GM12865 (cell line): ENCODE measurements at regions not wholly inside any gene's neighbourhood (a gene's known extent, or its start where the extent isn't known, plus 50 kb on each side); places are given as distances from the start of the nearest gene placed in this dataset.

Experiments
- DNase-seq: peaks from one replicate; pipeline ENCODE4 v3.0.0; 2010; ENCODE audit warnings: low read depth
- H3K4me3 ChIP-seq: 2 replicates; pipeline ENCODE4 v1.5.1; 2011; ENCODE audit warnings: mild to moderate bottlenecking, low read depth, low read length, control low read depth
- CTCF ChIP-seq: IDR thresholded peaks from 2 replicates; pipeline ENCODE4 v1.5.1; 2011; ENCODE audit warnings: low read length, control low read depth, low read depth, inconsistent platforms; ENCODE audit not compliant: insufficient read depth; ENCODE audit errors: missing control alignments

- no peak for DNase-seq
- H3K4me3 ChIP-seq = no peak overlapping the region
Observed at GRCh38 chr1:172893146-172893841, 157.4 kb downstream of the TNFSF18 start.

GRCh38 chr1:172894349-172895049, 156.2 kb downstream of the TNFSF18 start:
- H3K4me3 ChIP-seq = no peak overlapping the region
- no peak for TF ChIP-seq CTCF
- DNase-seq = peak; percentile 15

More at GRCh38 chr1:172893146-172893841, 157.4 kb downstream of the TNFSF18 start:
- TF ChIP-seq CTCF = no peak

DNA sequence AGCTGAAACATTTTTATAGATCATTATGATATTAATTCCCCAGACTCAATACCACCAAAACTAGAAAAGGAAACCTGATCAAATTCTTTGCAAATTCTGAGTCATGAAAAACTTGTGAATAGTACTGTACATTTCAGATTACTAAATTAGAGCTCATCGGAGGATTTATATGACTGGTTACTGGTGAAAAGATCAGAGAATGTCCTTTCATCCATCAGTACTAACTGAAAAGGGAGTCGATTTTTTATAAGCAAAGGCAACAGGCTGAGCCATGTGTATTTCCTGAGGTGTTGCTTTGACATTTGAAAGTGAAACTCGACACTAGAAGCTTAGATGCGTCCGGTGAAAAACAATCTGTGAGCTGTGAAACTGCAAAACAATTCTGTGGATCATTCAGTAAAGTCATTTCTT, 155.7 kb downstream of the TNFSF18 start:
- TF ChIP-seq CTCF = no peak
- no peak overlapping the region for H3K4me3 ChIP-seq
- peak; percentile 75 for DNase-seq

- no peak for DNase-seq
- TF ChIP-seq CTCF = no peak
Observed at GRCh38 chr1:172895761-172896160, 155.0 kb downstream of the TNFSF18 start.

GRCh38 chr1:172897738-172898137, 153.0 kb downstream of the TNFSF18 start:
- DNase-seq = no peak
- no peak overlapping the region for H3K4me3 ChIP-seq
- TF ChIP-seq CTCF = no peak

More at GRCh38 chr1:172895761-172896160, 155.0 kb downstream of the TNFSF18 start:
- no peak overlapping the region for H3K4me3 ChIP-seq

GRCh38 chr1:172898866-172899265, 151.9 kb downstream of the TNFSF18 start:
- TF ChIP-seq CTCF = no peak
- DNase-seq = no peak
- H3K4me3 ChIP-seq = no peak overlapping the region
